Memory B cell (primary cell): ENCODE measurements at regions not wholly inside any gene's neighbourhood (a gene's known extent, or its start where the extent isn't known, plus 50 kb on each side); places are given as distances from the start of the nearest gene placed in this dataset.
"Not testable (repeated sequence)": the region's sequence is repeated elsewhere in the genome, so short reads cannot be mapped to it uniquely, and the experiment has no call there.

Source experiments
- ATAC-seq: fragments of 150-1000 bp; cut with Tn5 transposase; 2 replicates; pipeline ENCODE4 v1.10.0; 2021; ENCODE audit warnings: low read depth, mild to moderate bottlenecking, moderate library complexity
- DNase-seq, 2 donors: peaks; one replicate each; pipeline ENCODE4 v3.0.0; 2022; ENCODE audit warnings: low spot score in 2 of 2
- H3K27ac Mint-ChIP-seq: one replicate; pipeline ENCODE4 v1.8.0; 2022; ENCODE audit warnings: mild to moderate bottlenecking, moderate library complexity, mixed read lengths
- H3K27me3 Mint-ChIP-seq: one replicate; pipeline ENCODE4 v1.8.0; 2022; ENCODE audit warnings: mixed read lengths
- H3K36me3 Mint-ChIP-seq: one replicate; pipeline ENCODE4 v1.8.0; 2022; ENCODE audit warnings: mild to moderate bottlenecking, mixed read lengths
- H3K4me1 Mint-ChIP-seq: one replicate; pipeline ENCODE4 v1.8.0; 2022; ENCODE audit warnings: mixed read lengths
- H3K4me3 Mint-ChIP-seq: one replicate; pipeline ENCODE4 v1.8.0; 2022; ENCODE audit warnings: mild to moderate bottlenecking, moderate library complexity, mixed read lengths
- H3K9me3 Mint-ChIP-seq: one replicate; pipeline ENCODE4 v1.8.0; 2022; ENCODE audit warnings: mixed read lengths

DNA sequence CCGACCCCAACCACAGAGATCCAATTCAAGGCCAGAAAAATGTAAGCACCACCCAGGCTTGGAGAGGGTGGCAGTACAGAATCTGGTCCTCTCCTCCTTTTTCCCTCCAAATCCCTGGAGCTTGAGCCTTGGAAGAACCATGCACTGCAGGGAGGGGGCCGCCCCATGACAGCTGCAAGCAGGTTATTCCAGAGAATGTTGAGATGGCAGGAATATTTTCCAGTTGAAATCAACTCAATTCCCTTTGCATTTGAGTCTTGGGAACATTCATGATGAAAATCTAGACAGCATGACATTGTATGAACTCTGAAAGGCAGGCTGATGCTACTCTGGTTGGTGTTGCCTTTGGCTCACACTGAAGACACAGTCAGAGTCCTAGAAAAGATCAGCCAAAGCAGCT lies 386.6 kb upstream of the FGF16 start:
- ATAC-seq = no peak
- Mint-ChIP-seq H3K4me3 (no peak overlapping the region), H3K27ac (no peak overlapping the region), H3K36me3 (no peaks in the 10 kb centered on the region), H3K27me3 (no peaks in the 10 kb centered on the region), H3K4me1 (no peaks in the 10 kb centered on the region), H3K9me3 (peaks cover 5% of the 10 kb centered on the region)
- DNase-seq = no peak

DNA sequence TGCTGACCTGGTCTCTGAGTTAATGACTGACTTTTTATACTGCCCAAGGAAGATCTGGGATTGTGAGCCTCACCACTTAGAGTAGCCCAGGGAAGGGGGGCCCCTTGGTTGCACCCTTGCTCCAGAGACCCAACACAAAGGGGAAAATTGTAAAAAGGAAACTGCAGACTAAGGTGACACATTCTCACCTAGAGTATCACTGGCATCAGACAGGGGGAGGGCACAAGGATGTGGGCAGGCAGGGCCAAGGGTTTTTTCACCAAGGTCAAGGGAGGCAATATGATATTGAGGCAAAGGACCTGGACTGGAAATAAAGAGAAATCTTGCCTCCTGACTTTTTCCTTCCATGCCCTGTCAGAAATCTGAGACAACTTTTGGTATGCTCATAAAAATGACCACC lies 386.2 kb upstream of the FGF16 start:
- no peak for ATAC-seq
- no peak overlapping the region for H3K4me3 Mint-ChIP-seq
- H3K36me3 Mint-ChIP-seq = no peaks in the 10 kb centered on the region
- no peak for DNase-seq
- H3K4me1 Mint-ChIP-seq = no peaks in the 10 kb centered on the region
- H3K27ac Mint-ChIP-seq = no peak overlapping the region
- H3K27me3 Mint-ChIP-seq = no peaks in the 10 kb centered on the region
- peaks cover 3% of the 10 kb centered on the region for H3K9me3 Mint-ChIP-seq

DNA sequence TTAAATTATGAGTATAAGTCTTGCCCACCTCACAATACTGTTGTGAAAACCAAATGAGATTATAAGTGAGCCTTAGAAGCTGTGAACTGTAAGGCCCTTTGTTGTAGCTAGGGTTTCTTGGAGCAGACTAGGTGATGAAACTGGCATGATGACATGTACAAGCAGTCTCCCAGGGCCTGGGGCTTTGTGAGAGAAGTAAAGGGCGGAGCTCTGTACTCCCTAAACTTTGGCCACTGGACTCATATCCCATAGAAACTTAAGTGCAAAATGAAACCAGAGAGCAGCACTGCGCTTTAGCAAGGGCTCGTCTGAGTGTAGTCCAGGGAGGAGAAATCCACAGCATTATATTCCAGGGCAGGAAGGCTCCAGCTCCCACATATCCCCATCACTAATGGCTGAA lies 385.6 kb upstream of the FGF16 start:
- DNase-seq (no peak), ATAC-seq (no peak)
- H3K27ac Mint-ChIP-seq = no peak overlapping the region
- no peaks in the 10 kb centered on the region for H3K9me3 Mint-ChIP-seq
- H3K27me3 Mint-ChIP-seq = no peaks in the 10 kb centered on the region
- H3K36me3 Mint-ChIP-seq = no peaks in the 10 kb centered on the region
- H3K4me1 Mint-ChIP-seq = no peaks in the 10 kb centered on the region
- H3K4me3 Mint-ChIP-seq = no peak overlapping the region

DNA sequence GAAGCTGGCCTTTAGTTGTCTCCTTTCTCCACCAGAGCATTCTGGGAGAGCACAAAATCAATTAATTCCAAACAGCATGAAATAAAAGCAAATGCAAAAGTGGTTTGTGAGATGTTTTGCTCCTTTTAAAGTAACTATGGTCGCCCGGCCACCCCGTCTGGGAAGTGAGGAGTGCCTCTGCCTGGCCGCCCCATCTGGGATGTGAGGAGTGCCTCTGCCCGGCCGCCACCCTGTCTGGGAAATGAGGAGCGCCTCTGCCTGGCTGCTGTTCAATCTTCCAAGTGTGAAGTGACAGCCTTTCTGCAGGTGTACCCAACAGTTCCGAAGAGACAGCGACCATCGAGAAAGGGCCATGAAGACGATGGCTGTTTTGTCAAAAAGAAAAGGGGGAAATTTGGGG lies 381.3 kb upstream of the FGF16 start:
- H3K27ac Mint-ChIP-seq = no peak overlapping the region
- DNase-seq = no peak

DNA sequence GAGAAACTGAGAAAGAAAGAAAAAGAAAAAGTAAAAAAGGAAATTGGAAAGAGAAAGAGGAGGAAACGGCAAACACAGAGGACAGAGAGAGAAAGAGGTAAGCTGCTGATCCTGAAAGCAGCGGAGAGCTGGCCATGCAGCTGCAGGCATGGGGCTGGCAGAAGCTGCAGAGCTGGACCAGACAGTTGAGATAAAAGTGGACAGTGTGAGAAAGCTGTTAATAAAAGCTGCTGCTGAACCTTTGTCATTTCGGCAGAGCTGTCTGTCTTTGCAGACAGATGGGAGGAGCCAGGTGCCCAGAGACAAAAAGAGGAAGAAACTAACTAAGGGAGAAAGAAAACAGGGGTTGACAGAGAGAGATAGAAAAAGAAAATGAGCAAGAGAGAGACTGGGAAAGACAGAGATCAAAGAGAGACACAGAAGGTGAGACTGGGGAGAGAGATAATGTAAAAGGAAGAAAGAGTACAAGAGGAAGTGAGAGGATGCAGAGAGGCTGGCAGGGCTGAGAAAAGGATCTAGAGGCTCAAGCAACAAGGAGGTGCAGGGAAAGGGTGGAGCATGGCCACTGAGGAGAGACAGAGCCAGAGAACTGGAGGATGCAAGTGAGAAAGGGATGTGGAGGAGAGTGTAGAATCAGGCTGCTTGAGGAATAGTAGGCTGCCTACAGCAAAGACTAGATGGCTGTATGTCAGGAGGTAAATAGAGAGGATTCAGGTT lies 376.8 kb upstream of the FGF16 start:
- no peaks in the 10 kb centered on the region for H3K9me3 Mint-ChIP-seq
- ATAC-seq (peak; percentile 21), DNase-seq (no peak)
- H3K4me1 Mint-ChIP-seq = peaks cover 11% of the 10 kb centered on the region
- H3K4me3 Mint-ChIP-seq = peak overlapping the region; percentile 68
- H3K27ac Mint-ChIP-seq = peak overlapping the region; percentile 12
- no peaks in the 10 kb centered on the region for H3K36me3 Mint-ChIP-seq
- H3K27me3 Mint-ChIP-seq = no peaks in the 10 kb centered on the region

More for the DNA sequence above, 381.3 kb upstream of the FGF16 start:
- no peaks in the 10 kb centered on the region for H3K9me3 Mint-ChIP-seq
- ATAC-seq = no peak
- no peaks in the 10 kb centered on the region for H3K27me3 Mint-ChIP-seq
- H3K4me3 Mint-ChIP-seq = no peak overlapping the region
- peaks cover 11% of the 10 kb centered on the region for H3K4me1 Mint-ChIP-seq
- no peaks in the 10 kb centered on the region for H3K36me3 Mint-ChIP-seq

DNA sequence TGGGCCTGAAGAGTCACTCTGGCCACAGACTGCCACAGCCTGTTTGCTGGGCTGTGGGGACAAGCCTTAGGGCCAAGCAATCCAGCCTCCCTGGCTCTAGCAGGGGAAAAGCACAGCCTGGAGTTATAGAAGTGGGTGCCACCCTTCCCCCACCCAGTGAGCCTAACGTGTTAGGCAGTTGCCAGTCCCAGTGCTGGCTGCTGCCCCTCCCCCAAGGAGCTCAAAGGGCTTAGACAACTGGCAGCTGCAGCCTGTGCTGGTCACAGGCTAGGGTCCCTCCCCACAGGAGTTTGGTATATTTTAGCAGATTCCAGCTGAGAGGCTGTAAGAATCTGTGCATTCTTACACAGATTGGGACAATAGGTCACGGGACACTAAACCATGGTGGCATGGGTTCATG lies 370.3 kb upstream of the FGF16 start:
- no peak overlapping the region for H3K4me3 Mint-ChIP-seq
- H3K9me3 Mint-ChIP-seq = peaks cover 1% of the 10 kb centered on the region
- no peak for DNase-seq
- no peaks in the 10 kb centered on the region for H3K4me1 Mint-ChIP-seq
- no peak for ATAC-seq
- no peak overlapping the region for H3K27ac Mint-ChIP-seq
- H3K36me3 Mint-ChIP-seq = no peaks in the 10 kb centered on the region
- no peaks in the 10 kb centered on the region for H3K27me3 Mint-ChIP-seq

DNA sequence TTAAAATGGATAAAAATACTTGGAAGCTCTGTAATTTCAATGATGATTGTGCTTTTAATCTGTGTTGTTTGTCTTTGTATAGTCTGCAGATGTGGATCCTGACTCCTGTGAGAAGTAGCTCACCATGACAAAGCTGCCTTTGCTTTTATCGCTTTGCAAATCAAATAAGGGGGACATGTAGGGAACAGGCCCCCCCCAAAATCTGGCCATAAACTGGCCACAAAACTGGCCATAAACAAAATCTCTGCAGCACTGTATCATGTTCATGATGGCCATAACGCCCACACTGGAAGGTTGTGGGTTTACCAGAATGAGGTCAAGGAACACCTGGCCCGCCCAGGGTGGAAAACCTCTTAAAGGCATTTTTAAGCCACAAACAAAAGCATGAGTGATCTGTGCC lies 366.0 kb upstream of the FGF16 start:
- H3K9me3 Mint-ChIP-seq, DNase-seq, H3K4me3 Mint-ChIP-seq, H3K27me3 Mint-ChIP-seq, H3K27ac Mint-ChIP-seq, H3K4me1 Mint-ChIP-seq, H3K36me3 Mint-ChIP-seq, ATAC-seq: not testable (repeated sequence)

DNA sequence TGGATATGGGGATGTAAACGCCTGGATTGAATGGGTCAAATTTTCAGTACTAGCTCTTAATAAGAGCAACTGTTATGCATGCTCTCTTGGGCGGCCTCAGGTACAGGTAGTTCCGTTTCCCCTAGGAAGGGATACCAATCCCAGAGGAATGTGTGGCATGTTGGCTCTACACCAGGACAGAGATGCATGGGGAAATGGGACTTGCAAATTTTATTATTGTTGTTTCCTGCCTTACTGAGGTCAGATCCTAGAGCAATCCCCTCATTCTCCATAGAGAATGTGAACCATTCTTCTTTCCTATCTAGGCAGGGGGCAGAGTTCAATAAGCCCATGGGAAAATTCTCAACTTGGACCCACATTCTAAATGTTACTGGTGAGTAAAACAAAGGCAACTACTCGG lies 361.8 kb upstream of the FGF16 start:
- ATAC-seq (no peak), DNase-seq (no peak)

DNA sequence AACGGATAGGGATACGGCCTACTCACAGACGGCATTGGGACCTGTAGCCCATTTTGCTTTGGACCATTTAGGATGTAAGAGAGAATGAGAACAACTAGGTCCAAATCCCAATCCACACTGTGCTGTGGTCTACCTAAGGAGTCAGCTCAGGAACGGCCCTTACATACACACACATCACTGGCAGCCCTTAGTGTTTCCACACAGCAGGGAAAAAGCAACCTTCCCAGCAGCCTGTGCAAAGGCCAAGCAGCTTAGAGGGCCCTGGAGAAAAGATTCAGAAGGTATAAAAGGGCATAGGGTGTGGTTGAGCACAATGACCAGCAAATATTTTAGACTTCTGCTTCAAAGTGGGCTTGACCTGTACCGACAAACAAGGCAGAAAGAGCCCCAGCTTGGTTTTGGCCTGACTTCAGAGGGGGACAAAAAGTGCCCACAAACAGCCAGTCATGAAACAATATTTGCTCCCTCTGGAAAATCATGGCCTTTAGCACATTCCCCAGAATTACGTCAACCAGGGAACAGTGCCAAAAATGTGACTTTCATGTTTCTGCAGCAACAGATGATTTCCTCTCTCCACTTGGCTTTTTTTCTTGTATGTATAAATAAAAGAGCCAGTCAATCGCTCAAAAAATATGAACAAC lies 359.5 kb upstream of the FGF16 start:
- H3K27me3 Mint-ChIP-seq = peaks cover 2% of the 10 kb centered on the region
- DNase-seq (no peak), ATAC-seq (no peak)
- H3K4me3 Mint-ChIP-seq = no peak overlapping the region
- no peaks in the 10 kb centered on the region for H3K4me1 Mint-ChIP-seq
- peaks cover 1% of the 10 kb centered on the region for H3K9me3 Mint-ChIP-seq
- H3K36me3 Mint-ChIP-seq = no peaks in the 10 kb centered on the region
- H3K27ac Mint-ChIP-seq = no peak overlapping the region

More for the DNA sequence above, 361.8 kb upstream of the FGF16 start:
- Mint-ChIP-seq H3K9me3 (peaks cover 1% of the 10 kb centered on the region), H3K4me3 (no peak overlapping the region), H3K4me1 (no peaks in the 10 kb centered on the region), H3K36me3 (no peaks in the 10 kb centered on the region), H3K27me3 (peaks cover 2% of the 10 kb centered on the region), H3K27ac (no peak overlapping the region)

DNA sequence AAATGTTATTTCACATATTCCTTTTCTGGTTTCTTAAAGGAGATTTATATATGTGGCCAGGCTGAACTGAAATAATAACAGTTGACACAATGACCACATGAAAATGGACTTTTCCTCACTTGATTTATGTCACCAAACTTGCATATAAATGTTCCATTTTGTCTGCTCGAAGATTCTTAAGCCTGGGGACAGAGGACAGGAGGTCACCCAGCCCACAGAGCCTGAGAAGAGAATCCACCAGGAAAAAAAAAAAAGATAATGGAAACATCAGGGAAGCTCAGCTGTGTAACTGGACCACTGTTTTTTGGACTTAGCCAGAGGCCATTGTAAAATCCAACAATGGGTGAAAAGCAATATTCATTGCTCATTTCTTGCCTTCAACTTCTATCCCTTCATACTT lies 359.0 kb upstream of the FGF16 start:
- no peak overlapping the region for H3K27ac Mint-ChIP-seq
- H3K27me3 Mint-ChIP-seq = peaks cover 2% of the 10 kb centered on the region
- DNase-seq (no peak), ATAC-seq (no peak)
- H3K4me3 Mint-ChIP-seq = no peak overlapping the region
- H3K36me3 Mint-ChIP-seq = no peaks in the 10 kb centered on the region
- H3K9me3 Mint-ChIP-seq = peaks cover 1% of the 10 kb centered on the region
- no peaks in the 10 kb centered on the region for H3K4me1 Mint-ChIP-seq

DNA sequence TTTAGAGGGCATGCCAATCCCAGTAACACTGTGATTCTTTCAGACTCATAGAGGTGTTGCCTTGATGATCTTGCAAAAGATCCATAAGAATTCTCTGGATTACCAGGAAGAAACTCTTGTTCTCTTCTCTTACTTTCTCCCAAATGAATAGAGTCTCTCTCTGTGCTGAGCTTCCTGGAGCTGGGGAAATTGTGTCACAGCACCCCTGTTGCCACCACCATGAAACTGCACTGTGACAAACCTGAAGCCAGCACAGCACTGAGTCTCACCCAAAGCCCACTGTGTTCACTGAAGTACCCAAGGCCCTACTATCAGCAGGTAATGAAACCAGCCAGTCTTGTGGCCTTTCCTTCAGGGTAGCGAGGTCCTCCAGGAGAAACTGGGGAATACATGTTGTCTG lies 332.7 kb upstream of the FGF16 start:
- H3K4me1 Mint-ChIP-seq = no peaks in the 10 kb centered on the region
- H3K36me3 Mint-ChIP-seq = no peaks in the 10 kb centered on the region
- no peaks in the 10 kb centered on the region for H3K27me3 Mint-ChIP-seq
- no peak for ATAC-seq
- no peaks in the 10 kb centered on the region for H3K9me3 Mint-ChIP-seq
- H3K4me3 Mint-ChIP-seq = no peak overlapping the region
- no peak for DNase-seq
- no peak overlapping the region for H3K27ac Mint-ChIP-seq

DNA sequence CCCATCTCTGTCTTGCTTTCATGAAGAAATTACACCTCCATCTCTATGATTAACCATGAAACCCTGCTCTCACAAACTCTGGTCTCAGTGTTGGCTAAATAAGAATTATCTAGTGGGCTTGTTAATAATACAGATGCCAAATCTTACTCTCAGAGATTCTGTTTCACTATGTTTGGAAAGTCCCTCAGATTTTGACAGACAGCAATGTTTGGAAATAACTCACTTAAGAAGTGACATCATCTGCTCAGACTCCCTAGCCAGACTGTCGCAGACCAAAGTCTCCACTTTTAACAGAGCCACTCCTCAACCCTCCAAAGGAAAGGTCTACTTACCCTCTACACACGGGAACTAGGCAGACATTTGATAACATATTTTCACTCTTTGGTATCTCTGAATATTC lies 328.5 kb upstream of the FGF16 start:
- Mint-ChIP-seq H3K27me3 (no peaks in the 10 kb centered on the region), H3K27ac (no peak overlapping the region), H3K4me1 (no peaks in the 10 kb centered on the region), H3K9me3 (no peaks in the 10 kb centered on the region), H3K4me3 (no peak overlapping the region), H3K36me3 (no peaks in the 10 kb centered on the region)
- no peak for DNase-seq
- no peak for ATAC-seq

DNA sequence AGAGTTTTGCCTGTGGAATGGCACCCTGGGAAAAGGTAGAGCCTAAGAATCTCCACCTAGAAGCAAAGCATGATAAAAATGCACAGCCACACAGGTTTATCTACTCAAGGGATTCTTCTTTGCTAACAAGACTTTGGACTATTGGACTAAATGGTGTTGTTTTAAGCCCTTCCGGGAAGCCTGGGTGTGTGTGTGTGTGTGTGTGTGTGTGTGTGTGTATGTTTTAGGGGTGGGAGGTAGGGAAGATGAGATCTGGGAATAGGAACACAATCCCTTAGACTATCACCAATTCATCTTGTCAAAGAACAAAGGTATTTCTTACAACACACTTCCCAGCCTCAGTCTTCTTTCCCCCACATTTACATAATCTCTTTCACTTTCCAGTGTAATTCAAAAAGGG lies 327.5 kb upstream of the FGF16 start:
- Mint-ChIP-seq H3K9me3 (no peaks in the 10 kb centered on the region), H3K4me3 (no peak overlapping the region), H3K4me1 (no peaks in the 10 kb centered on the region), H3K27me3 (no peaks in the 10 kb centered on the region), H3K36me3 (no peaks in the 10 kb centered on the region), H3K27ac (no peak overlapping the region)
- ATAC-seq (no peak), DNase-seq (no peak)

DNA sequence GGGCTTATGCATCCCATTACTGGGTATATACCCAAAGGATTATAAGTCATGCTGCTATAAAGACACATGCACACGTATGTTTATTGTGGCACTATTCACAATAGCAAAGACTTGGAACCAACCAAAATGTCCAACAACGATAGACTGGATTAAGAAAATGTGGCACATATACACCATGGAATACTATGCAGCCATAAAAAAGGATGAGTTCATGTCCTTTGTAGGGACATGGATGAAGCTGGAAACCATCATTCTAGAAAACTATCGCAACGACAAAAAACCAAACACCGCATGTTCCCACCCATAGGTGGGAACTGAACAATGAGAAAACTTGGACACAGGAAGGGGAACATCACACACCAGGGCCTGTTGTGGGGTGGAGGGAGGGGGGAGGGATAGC lies 323.3 kb upstream of the FGF16 start:
- not testable (repeated sequence) for H3K27me3 Mint-ChIP-seq, DNase-seq, H3K27ac Mint-ChIP-seq, H3K9me3 Mint-ChIP-seq, H3K4me1 Mint-ChIP-seq, H3K36me3 Mint-ChIP-seq, H3K4me3 Mint-ChIP-seq, ATAC-seq

DNA sequence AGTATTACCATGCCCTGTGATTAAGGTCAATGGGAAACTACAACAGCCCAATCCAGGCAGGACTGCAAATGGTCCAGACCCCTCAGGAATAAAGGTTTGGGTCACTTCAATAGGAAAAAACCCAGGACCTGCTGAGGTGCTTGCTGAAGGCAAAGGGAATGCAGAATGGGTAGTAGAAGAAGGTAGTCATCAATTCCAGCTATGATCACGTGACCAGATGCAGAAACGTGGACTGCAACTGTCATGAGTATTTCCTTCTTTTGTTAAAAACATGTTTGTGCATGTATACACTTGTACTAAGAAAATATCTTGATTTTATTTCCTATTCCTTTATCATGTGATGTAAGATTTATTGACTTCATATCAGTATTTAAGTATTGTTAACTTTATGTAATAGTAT lies 319.6 kb upstream of the FGF16 start:
- H3K27me3 Mint-ChIP-seq, ATAC-seq, H3K4me3 Mint-ChIP-seq, H3K9me3 Mint-ChIP-seq, H3K27ac Mint-ChIP-seq, H3K36me3 Mint-ChIP-seq, DNase-seq, H3K4me1 Mint-ChIP-seq: not testable (repeated sequence)
